AG04450 (cell line): ENCODE measurements at regions not wholly inside any gene's neighbourhood (a gene's known extent, or its start where the extent isn't known, plus 50 kb on each side); places are given as distances from the start of the nearest gene placed in this dataset.

Experiments
- CTCF ChIA-PET: fragments of 300-600, 350-600 bp; formaldehyde crosslinking; extraction: SDS; loops from one replicate; lab custom pipeline; 2022; ENCODE audit warnings: antibody characterized with exemption, inconsistent platforms; lab: Charles Lee
- POLR2A ChIA-PET: fragments of 350-600 bp; formaldehyde crosslinking; extraction: SDS; loops from one replicate; lab custom pipeline; 2021; ENCODE audit warnings: antibody characterized with exemption, inconsistent platforms; lab: Yijun Ruan, JAX
- DNase-seq: peaks from one replicate; pipeline ENCODE4 v3.0.0-alpha.2; 2011; ENCODE audit warnings: low read depth, low spot score
- H3K27ac ChIP-seq: one replicate; pipeline ENCODE4 v1.5.1; 2012; ENCODE audit warnings: low read depth, low read length, control low read depth
- H3K27me3 ChIP-seq: one replicate; pipeline ENCODE4 v1.6.0; 2012; ENCODE audit warnings: low read length; ENCODE audit not compliant: control insufficient read depth, insufficient read depth
- H3K4me3 ChIP-seq: 2 replicates; pipeline ENCODE4 v1.5.1; 2011; ENCODE audit warnings: mild to moderate bottlenecking, low read depth, low read length, control low read depth
- H3K9me3 ChIP-seq: 2 replicates; pipeline ENCODE4 v1.5.1; 2012; ENCODE audit warnings: low read length; ENCODE audit not compliant: control insufficient read depth, insufficient read depth
- CTCF ChIP-seq: IDR thresholded peaks from 2 replicates; pipeline ENCODE4 v1.5.1; 2011; ENCODE audit warnings: low read depth, low read length, control low read depth, inconsistent platforms

- ChIA-PET POLR2A (no interaction called here), CTCF (interaction anchor here (1.1 to 5.0 kb wide), 3 partner anchors 431 to 467 kb away, joined by 3 to 84 read pairs (median 24); no protein-coding TSS in a partner anchor)
- no peak for TF ChIP-seq CTCF
Observed at GRCh38 chr10:5281356-5281755, 83.4 kb upstream of the UCN3 start.

GRCh38 chr10:5282137-5282536 is 82.6 kb upstream of the UCN3 start:
- H3K9me3 ChIP-seq: no peaks in the 10 kb centered on the region
- DNase-seq: no peak
- TF ChIP-seq CTCF: no peak
- H3K4me3 ChIP-seq: no peak overlapping the region
- ChIA-PET POLR2A (no interaction called here), CTCF (interaction anchor here (3.9 to 5.0 kb wide), 2 partner anchors 432 to 468 kb away, joined by 24 to 84 read pairs; no protein-coding TSS in a partner anchor)
- H3K27me3 ChIP-seq: peaks cover 2% of the 10 kb centered on the region
- no peak overlapping the region for H3K27ac ChIP-seq

More at GRCh38 chr10:5281356-5281755, 83.4 kb upstream of the UCN3 start:
- Histone ChIP-seq H3K27me3 (peaks cover 2% of the 10 kb centered on the region), H3K27ac (no peak overlapping the region), H3K4me3 (no peak overlapping the region), H3K9me3 (no peaks in the 10 kb centered on the region)
- DNase-seq: no peak

GRCh38 chr10:5283305-5284158 is 81.2 kb upstream of the UCN3 start:
- Histone ChIP-seq H3K4me3 (no peak overlapping the region), H3K9me3 (no peaks in the 10 kb centered on the region), H3K27ac (no peak overlapping the region), H3K27me3 (peaks cover 2% of the 10 kb centered on the region)
- POLR2A ChIA-PET: no interaction called here
- CTCF ChIA-PET: interaction anchor here (0.5 to 5.0 kb wide), 8 partner anchors 9 to 533 kb away, joined by 3 to 84 read pairs (median 5); no protein-coding TSS in a partner anchor
- peak; percentile 27 for DNase-seq
- peak; percentile 63 for TF ChIP-seq CTCF

- ChIA-PET POLR2A (no interaction called here), CTCF (interaction anchor here (0.8 to 5.0 kb wide), 6 partner anchors 10 to 470 kb away, joined by 4 to 84 read pairs (median 6); no protein-coding TSS in a partner anchor)
- H3K27ac ChIP-seq: no peak overlapping the region
- TF ChIP-seq CTCF: no peak
- H3K9me3 ChIP-seq: no peaks in the 10 kb centered on the region
- H3K4me3 ChIP-seq: no peak overlapping the region
- H3K27me3 ChIP-seq: peaks cover 2% of the 10 kb centered on the region
- no peak for DNase-seq
Observed at GRCh38 chr10:5284311-5285057, 80.3 kb upstream of the UCN3 start.
